ENCODE measurements at regions not wholly inside any gene's neighbourhood (a gene's known extent, or its start where the extent isn't known, plus 50 kb on each side); places are given as distances from the start of the nearest gene placed in this dataset.
A peak's percentile ranks its signal among the peaks of the same experiment; 100 is the strongest.

GRCh38 chr4:129550281-129550785, 454.4 kb downstream of the C4orf33 start:
- DNase-seq, result no peak

GRCh38 chr4:129561280-129561679, 465.3 kb downstream of the C4orf33 start:
- no peak for DNase-seq

DNA sequence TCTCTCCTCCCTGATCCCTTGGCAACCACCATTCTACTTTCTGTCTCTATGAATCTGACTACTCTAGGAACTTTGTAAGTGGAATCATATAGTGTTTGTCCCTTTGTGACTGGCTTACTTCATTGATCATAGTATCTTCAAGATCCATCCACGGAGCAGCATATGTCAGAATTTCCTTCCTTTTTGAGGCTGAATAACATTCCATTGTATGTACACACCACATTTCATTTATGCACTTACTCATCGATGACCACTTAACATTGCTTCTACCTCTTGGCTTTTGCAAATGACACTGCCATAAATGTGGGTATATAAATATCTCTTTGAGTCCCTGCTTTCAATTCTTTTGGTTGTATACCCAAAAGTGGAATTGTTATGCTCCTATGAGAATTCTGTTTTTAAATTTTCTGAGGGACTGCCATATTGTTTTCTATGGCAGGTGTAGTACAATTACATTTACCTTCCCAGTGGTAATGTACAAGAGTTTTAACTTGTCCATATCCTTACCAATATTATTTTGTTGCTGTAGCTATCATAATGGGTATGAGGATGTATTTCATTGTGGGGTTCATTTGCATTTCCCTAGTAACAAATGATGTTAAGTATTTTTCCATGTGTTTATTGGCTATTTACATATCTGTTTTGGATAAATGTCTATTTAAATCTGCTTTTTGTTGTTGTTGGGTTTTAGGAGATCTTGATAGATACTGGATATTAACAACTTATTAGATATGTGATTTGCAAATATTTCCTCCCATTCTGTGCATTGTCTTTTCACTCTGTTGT, 466.1 kb downstream of the C4orf33 start:
- no peak for DNase-seq

DNA sequence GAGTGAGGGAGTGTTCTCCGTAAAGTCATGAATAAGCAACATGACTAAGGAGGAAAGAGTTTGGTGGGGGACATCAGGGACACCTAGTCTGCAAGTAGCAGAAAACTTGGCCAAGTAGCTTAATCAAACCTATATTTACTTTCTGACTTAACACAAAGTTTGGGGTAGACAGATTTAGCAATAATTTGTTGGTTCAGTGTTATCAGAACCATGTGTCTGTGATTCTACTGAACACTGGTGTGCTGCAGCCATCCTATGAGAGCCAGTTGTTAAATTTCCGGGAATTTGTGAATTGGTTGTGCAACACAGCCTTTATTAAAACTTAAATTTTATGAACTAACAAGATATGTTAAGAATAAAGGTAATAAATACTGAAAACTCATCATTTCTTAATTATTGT, 469.3 kb downstream of the C4orf33 start:
- no peak for DNase-seq

DNA sequence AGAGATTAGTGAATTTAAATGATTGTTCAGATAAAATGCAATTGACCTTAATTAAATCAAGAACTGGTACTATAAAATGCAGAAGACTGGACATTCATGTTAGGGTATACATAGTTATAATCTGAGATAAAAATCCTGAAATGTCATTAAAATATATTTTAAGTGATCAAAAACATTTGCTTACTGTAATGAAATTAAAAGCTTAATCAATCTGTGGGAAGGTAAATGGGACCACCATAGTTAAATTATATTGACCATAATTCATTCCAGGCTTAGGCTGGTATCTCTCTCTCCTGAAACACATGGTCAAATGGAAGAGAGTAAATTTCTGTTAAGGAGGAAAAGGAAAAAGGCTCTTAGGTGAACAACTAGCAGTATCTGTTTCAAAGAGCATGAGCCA, 474.4 kb downstream of the C4orf33 start:
- no peak for DNase-seq

GRCh38 chr4:129578336-129578735, 482.4 kb downstream of the C4orf33 start:
- DNase-seq, result no peak

DNA sequence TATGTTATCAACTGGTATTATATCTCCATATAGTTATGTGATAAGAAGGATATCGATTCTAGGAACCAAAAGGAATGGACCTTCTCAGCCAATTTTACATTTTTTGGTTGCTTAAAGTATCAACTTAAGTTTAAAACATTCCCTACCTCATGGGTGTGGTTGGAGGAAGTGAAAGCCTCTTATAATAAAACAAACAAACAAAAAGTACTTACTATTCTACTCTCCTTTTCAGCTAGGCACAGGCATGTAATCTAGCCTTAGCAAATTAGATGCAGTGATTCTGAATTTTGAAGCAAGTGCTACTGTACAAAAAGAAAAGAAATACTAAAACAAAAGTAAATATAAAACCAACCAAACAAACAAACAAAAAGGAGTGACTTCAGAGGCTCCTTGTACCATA, 485.4 kb downstream of the C4orf33 start:
- no peak for DNase-seq

DNA sequence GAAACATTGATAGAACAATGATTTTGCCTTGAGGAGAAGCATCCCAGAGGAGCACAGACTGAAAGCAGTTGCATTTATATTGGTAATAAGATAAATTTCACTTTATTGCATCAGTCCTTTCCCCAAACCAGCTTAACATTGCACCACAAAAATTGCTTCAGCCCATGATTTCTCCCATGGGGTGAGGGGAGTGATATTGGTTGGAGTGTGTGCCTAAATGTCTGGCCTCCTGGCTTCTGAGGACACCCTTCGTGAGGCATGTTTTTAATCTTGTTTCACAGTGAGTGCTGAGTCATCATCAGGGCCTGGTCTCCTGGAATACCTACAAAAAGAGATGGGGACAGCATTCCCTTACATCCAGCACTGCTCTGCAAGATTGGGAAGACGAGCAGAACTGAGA, 487.9 kb downstream of the C4orf33 start:
- DNase-seq, result peak in 3 of 4 experiments; percentile 1 to 7 (median 5)

DNA sequence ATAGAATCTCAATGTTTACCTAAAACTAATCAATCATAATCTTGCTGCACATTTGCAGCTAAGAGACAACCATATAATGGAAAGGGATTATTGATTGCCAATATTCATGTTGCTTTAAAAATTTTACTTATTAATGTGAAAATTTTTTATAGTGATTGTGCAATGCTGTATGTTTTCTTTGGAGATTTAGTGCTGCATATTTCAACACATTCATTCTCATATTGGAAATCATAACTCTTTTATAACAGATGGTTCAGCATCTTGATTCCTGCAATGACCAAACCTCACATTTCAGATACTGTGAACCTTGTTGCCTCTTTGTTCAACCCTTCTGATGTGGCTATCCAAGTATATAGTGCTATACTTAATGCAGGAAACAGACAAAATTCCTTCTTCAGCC, 502.6 kb downstream of the C4orf33 start:
- DNase-seq, result no peak

DNA sequence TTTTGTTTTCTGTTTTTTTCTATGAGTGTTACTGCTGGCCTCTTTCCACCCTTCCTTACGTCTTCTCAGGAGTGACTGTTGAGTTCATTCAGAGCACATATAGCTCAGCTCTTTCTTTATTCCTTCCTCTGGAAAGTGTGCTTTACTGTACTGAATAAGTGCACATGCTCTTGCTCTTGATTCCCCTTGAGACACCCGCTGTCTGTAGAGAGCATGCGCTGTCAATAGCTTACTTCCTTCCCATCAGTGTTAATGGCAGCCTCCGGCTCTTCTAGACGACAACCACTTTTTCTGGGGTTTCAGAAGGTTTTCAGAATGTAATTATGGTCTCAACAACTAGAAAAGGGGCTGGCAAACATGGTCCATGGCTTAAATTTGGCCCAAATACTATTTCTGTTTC, 504.9 kb downstream of the C4orf33 start:
- DNase-seq, result no peak

GRCh38 chr4:129602447-129602846, 506.5 kb downstream of the C4orf33 start:
- DNase-seq, result no peak

- DNase-seq, result peak in 2 of 4 experiments; percentile 3 to 20
These were observed 507.4 kb downstream of the C4orf33 start for GRCh38 chr4:129603241-129603931.

- DNase-seq, result peak in 2 of 4 experiments; percentile 7 to 13
These were observed 508.8 kb downstream of the C4orf33 start for GRCh38 chr4:129604632-129605255.

- no peak for DNase-seq
These were observed 518.7 kb downstream of the C4orf33 start for GRCh38 chr4:129614611-129615010.

- DNase-seq, result no peak
These were observed 526.6 kb downstream of the C4orf33 start for GRCh38 chr4:129622566-129622965.

- DNase-seq, result no peak
These were observed 527.4 kb downstream of the C4orf33 start for GRCh38 chr4:129623233-129623875.

DNA sequence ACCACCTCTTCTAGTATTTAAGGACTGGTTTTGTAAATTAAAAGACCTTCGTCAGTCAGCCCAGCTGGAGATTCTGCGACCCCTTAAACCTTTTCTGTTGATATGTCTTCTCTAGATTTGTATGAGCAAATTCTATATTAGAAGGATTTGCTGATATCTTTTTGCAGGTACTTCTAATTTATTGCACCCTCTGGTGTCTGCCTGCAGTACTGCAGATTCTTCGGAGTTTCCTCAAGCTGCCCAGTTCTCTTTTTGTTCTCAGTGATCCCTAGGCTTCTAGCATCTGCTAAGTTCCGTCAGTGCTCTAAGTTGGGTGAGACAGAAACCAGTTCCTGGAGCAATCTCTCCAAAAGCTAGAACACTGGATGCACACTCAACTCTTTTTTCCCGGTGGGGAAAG, 545.2 kb downstream of the C4orf33 start:
- peak; percentile 76 to 85 (median 82) for DNase-seq

- DNase-seq, result no peak
These were observed 549.5 kb downstream of the C4orf33 start for GRCh38 chr4:129645461-129645860.

DNA sequence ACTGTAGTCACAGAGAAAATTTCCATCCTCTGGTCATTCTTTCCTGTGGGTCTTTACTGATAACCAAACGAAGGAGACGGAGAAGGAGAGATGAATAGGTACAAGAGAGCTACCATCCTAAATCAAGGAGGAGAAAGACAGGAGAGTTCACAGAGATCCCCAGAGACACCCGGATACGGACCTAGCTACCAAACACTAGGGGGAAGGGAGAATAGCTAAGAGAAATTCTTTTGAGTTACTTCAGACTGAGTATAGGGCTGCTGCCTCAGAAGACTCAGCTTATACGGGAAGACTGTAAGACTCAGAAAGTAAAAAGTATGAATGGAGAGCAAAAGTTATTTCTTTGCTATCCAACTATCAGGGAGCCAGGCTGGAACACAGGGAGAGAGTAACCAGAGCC, 572.1 kb downstream of the C4orf33 start:
- DNase-seq, result no peak

GRCh38 chr4:129672941-129673340, 577.0 kb downstream of the C4orf33 start:
- DNase-seq, result no peak

DNA sequence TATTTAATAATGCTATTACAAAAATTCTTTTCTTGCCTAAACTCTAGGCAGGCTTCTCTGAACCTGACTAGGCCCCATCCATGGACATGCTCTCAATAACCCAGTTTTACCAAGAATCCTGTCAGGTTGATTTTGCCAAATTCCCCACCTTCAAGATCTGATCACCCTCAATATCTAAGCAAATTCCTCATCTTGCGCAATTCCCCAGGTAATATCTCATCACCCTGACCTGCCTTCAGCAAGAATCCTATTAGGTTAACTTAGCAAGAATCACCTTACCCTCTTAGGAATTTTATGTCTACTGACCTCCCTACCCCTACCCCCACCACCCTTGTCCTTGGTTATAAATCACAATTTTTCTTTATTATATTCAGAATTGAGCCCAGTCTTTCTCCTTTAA, 579.1 kb downstream of the C4orf33 start:
- no peak for DNase-seq

- no peak for DNase-seq
These were observed 581.0 kb downstream of the C4orf33 start for GRCh38 chr4:129676934-129677333.

DNA sequence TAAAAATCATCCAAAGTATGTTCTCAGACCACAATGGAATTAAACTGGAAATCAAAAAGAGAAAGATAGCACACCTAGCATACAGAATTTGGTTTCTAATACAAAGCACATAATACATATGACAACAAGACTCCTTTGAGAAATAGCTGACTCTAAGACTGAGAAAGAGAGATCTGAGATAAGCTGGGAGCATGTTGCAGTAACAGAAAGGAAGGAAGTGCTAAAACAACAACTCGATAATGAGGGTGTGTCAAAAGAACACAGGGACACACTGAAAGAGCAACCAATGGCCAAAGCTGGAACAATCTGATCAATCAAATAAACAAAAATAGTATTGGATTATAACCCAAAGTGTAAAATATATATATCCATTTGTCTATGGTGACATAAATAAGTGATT, 586.6 kb downstream of the C4orf33 start:
- no peak for DNase-seq

Measured in suppressor macrophage (primary cell).